Stomach (tissue), 4 donors: ENCODE measurements at regions not wholly inside any gene's neighbourhood (a gene's known extent, or its start where the extent isn't known, plus 50 kb on each side); places are given as distances from the start of the nearest gene placed in this dataset.

Experiments
- CTCF ChIP-seq, 7 experiments: fragments of 450-650 bp in 4 of 7; fragments of 200-600 bp in 3 of 7; sonication (generic) in 3 of 7; IDR thresholded peaks; one replicate each; pipeline ENCODE4 v1.5.1; 2016 to 2019; ENCODE audit warnings: antibody characterized with exemption in 7 of 7, control low read depth in 2 of 7, mild to moderate bottlenecking in 1 of 7
- EP300 ChIP-seq: sonication (generic); formaldehyde crosslinking; IDR thresholded peaks from one replicate; pipeline ENCODE4 v1.6.1; 2017; ENCODE audit warnings: antibody characterized with exemption

- no peak for TF ChIP-seq CTCF (IDR thresholded peaks at IDR 0.05)
- no peak for TF ChIP-seq EP300
These were observed 86.6 kb upstream of the SLC25A33 start for GRCh38 chr1:9452516-9453140.
